Renal cortical epithelial cell (primary cell): ENCODE measurements at regions not wholly inside any gene's neighbourhood (a gene's known extent, or its start where the extent isn't known, plus 50 kb on each side); places are given as distances from the start of the nearest gene placed in this dataset.
"Not testable (repeated sequence)": the region's sequence is repeated elsewhere in the genome, so short reads cannot be mapped to it uniquely, and the experiment has no call there.

Experiments
- DNase-seq: peaks from one replicate; pipeline ENCODE4 v3.0.0-alpha.2; 2011; ENCODE audit warnings: low read depth

- DNase-seq: no peak
Observed at GRCh38 chr13:67568205-67568604, 338.1 kb upstream of the PCDH9 start.

- peak; percentile 2 for DNase-seq
Observed at GRCh38 chr13:67557642-67558241, 327.6 kb upstream of the PCDH9 start.

GRCh38 chr13:67557118-67557517 is 327.0 kb upstream of the PCDH9 start:
- DNase-seq: no peak

- no peak for DNase-seq
Observed at GRCh38 chr13:67554746-67555452, 324.8 kb upstream of the PCDH9 start.

GRCh38 chr13:67554286-67554685 is 324.1 kb upstream of the PCDH9 start:
- no peak for DNase-seq

- DNase-seq: peak; percentile 49
Observed at GRCh38 chr13:67549331-67549730, 319.2 kb upstream of the PCDH9 start.

GRCh38 chr13:67538906-67539305 is 308.8 kb upstream of the PCDH9 start:
- DNase-seq: no peak

GRCh38 chr13:67520886-67521285 is 290.8 kb upstream of the PCDH9 start:
- DNase-seq: no peak

GRCh38 chr13:67519356-67519755 is 289.2 kb upstream of the PCDH9 start:
- no peak for DNase-seq

- no peak for DNase-seq
Observed at GRCh38 chr13:67518785-67519184, 288.6 kb upstream of the PCDH9 start.

GRCh38 chr13:67515895-67516294 is 285.8 kb upstream of the PCDH9 start:
- peak; percentile 66 for DNase-seq

- DNase-seq: no peak
Observed at GRCh38 chr13:67509018-67509417, 278.9 kb upstream of the PCDH9 start.

- not testable (repeated sequence) for DNase-seq
Observed at GRCh38 chr13:67508275-67508674, 278.1 kb upstream of the PCDH9 start.

GRCh38 chr13:67506407-67506806 is 276.3 kb upstream of the PCDH9 start:
- DNase-seq: no peak

- DNase-seq: no peak
Observed at GRCh38 chr13:67505376-67505775, 275.2 kb upstream of the PCDH9 start.

GRCh38 chr13:67498948-67499347 is 268.8 kb upstream of the PCDH9 start:
- DNase-seq: no peak

GRCh38 chr13:67493835-67494234 is 263.7 kb upstream of the PCDH9 start:
- DNase-seq: no peak

GRCh38 chr13:67489016-67489415 is 258.9 kb upstream of the PCDH9 start:
- DNase-seq: no peak

- no peak for DNase-seq
Observed at GRCh38 chr13:67481445-67481844, 251.3 kb upstream of the PCDH9 start.

- no peak for DNase-seq
Observed at GRCh38 chr13:67474115-67474514, 244.0 kb upstream of the PCDH9 start.

- DNase-seq: no peak
Observed at GRCh38 chr13:67469623-67470022, 239.5 kb upstream of the PCDH9 start.

- no peak for DNase-seq
Observed at GRCh38 chr13:67466569-67466968, 236.4 kb upstream of the PCDH9 start.

- DNase-seq: no peak
Observed at GRCh38 chr13:67464154-67464553, 234.0 kb upstream of the PCDH9 start.

- DNase-seq: no peak
Observed at GRCh38 chr13:67462098-67462497, 232.0 kb upstream of the PCDH9 start.
